Keratinocyte (primary cell): ENCODE measurements at regions not wholly inside any gene's neighbourhood (a gene's known extent, or its start where the extent isn't known, plus 50 kb on each side); places are given as distances from the start of the nearest gene placed in this dataset.

ENCODE experiments used
- CTCF ChIP-seq, 3 experiments: IDR thresholded peaks in 1 of 3; conservative IDR thresholded peaks in 1 of 3; optimal IDR thresholded peaks in 1 of 3; 2 replicates in 2 of 3; 3 replicates in 1 of 3; pipeline versions ENCODE3 to v1.5.1; 2011; ENCODE audit warnings: low read length in 3 of 3, mild to moderate bottlenecking in 3 of 3, moderate library complexity in 2 of 3, control low read depth in 1 of 3, inconsistent platforms in 1 of 3; ENCODE audit not compliant: insufficient read depth in 2 of 3; ENCODE audit errors: extremely low read depth in 1 of 3
- EZH2 ChIP-seq: IDR thresholded peaks from one replicate; pipeline ENCODE4 v1.6.1; 2012; ENCODE audit warnings: inconsistent platforms, mild to moderate bottlenecking, low read length, moderate library complexity

- no peak for TF ChIP-seq EZH2
- no peak for TF ChIP-seq CTCF (optimal IDR thresholded peaks at IDR 0.05 in 1 of 3, IDR thresholded peaks at IDR 0.05 in 1 of 3, conservative IDR thresholded peaks at IDR 0.05 in 1 of 3; ENCODE audit: extremely low read depth in 1 of 3, insufficient read depth in 2 of 3, low read length in 3 of 3)
These were observed 106.9 kb upstream of the RGPD4 start for GRCh38 chr2:107719836-107720235.
